GM23338 (cell line): ENCODE measurements at regions not wholly inside any gene's neighbourhood (a gene's known extent, or its start where the extent isn't known, plus 50 kb on each side); places are given as distances from the start of the nearest gene placed in this dataset.

Experiments used
- ATAC-seq: fragments of 200-7000 bp; cut with Tn5 transposase; 3 replicates; pipeline ENCODE4 v1.9.1; 2020
- DNase-seq: peaks from one replicate; pipeline ENCODE4 v3.0.0-alpha.2; 2015; ENCODE audit warnings: low spot score
- H2AFZ ChIP-seq: fragments of 200-600 bp; sonication (generic); 2 replicates; pipeline ENCODE4 v1.8.0; 2016; ENCODE audit warnings: antibody characterized with exemption, mild to moderate bottlenecking, moderate library complexity
- H3F3A ChIP-seq: fragments of 200-600 bp; sonication (generic); replicated peaks from 2 replicates; pipeline ENCODE4 v1.8.0; 2017; ENCODE audit warnings: antibody characterized with exemption, mixed run types, low read depth
- H3K27ac ChIP-seq: fragments of 200-600 bp; sonication (generic); 2 replicates; pipeline ENCODE4 v1.6.1; 2016; ENCODE audit warnings: low read depth
- H3K27me3 ChIP-seq: fragments of 200-600 bp; sonication (generic); 2 replicates; pipeline ENCODE4 v1.8.0; 2016; ENCODE audit warnings: mild to moderate bottlenecking, mixed run types, moderate library complexity; ENCODE audit not compliant: insufficient read depth
- H3K36me3 ChIP-seq: fragments of 200-600 bp; sonication (generic); 2 replicates; pipeline ENCODE4 v1.8.0; 2016; ENCODE audit warnings: mild to moderate bottlenecking; ENCODE audit not compliant: insufficient read depth
- H3K4me1 ChIP-seq: fragments of 200-600 bp; sonication (generic); 2 replicates; pipeline ENCODE4 v1.8.0; 2016; ENCODE audit warnings: mild to moderate bottlenecking, moderate library complexity; ENCODE audit not compliant: insufficient read depth
- H3K4me2 ChIP-seq: fragments of 200-600 bp; sonication (generic); 2 replicates; pipeline ENCODE4 v1.7.1; 2017; ENCODE audit warnings: mixed run types
- H3K4me3 ChIP-seq: fragments of 200-600 bp; sonication (generic); 2 replicates; pipeline ENCODE4 v1.6.1; 2016; ENCODE audit warnings: mixed run types
- H3K79me2 ChIP-seq: fragments of 200-600 bp; sonication (generic); replicated peaks from 2 replicates; pipeline ENCODE4 v1.8.0; 2017; ENCODE audit warnings: mild to moderate bottlenecking; ENCODE audit not compliant: insufficient read depth
- H3K9me2 ChIP-seq: fragments of 200-600 bp; sonication (generic); 2 replicates; pipeline ENCODE4 v1.8.0; 2017; ENCODE audit not compliant: insufficient read depth
- H4K20me1 ChIP-seq: fragments of 200-600 bp; sonication (generic); replicated peaks from 2 replicates; pipeline ENCODE4 v1.8.0; 2017; ENCODE audit warnings: mild to moderate bottlenecking; ENCODE audit not compliant: insufficient read depth
- H3K27ac Mint-ChIP-seq: 2 replicates; pipeline ENCODE4 v1.8.0; 2020; ENCODE audit warnings: inconsistent platforms, mild to moderate bottlenecking, moderate library complexity, mixed read lengths
- H3K27me3 Mint-ChIP-seq: 3 replicates; pipeline ENCODE4 v1.8.0; 2022; ENCODE audit warnings: low read depth, mild to moderate bottlenecking, moderate library complexity, mixed read lengths, inconsistent platforms; ENCODE audit not compliant: insufficient read depth, poor library complexity
- H3K36me3 Mint-ChIP-seq: 3 replicates; pipeline ENCODE4 v1.8.0; 2021; ENCODE audit warnings: low read depth, mild to moderate bottlenecking, inconsistent platforms, moderate library complexity, mixed read lengths
- H3K4me1 Mint-ChIP-seq: 3 replicates; pipeline ENCODE4 v1.8.0; 2020; ENCODE audit warnings: mild to moderate bottlenecking, inconsistent platforms, mixed read lengths
- H3K4me3 Mint-ChIP-seq: 3 replicates; pipeline ENCODE4 v1.8.0; 2021; ENCODE audit warnings: moderate library complexity, mild to moderate bottlenecking, inconsistent platforms, mixed read lengths
- H3K9me3 Mint-ChIP-seq: 3 replicates; pipeline ENCODE4 v1.8.0; 2020; ENCODE audit warnings: moderate library complexity, mild to moderate bottlenecking, inconsistent platforms, mixed read lengths
- CTCF ChIP-seq, 2 experiments: fragments of 200-600 bp in 1 of 2; sonication (generic) in 1 of 2; conservative IDR thresholded peaks; 2 replicates each; pipeline versions ENCODE4 v1.5.1 to v1.6.1; 2016 to 2017; ENCODE audit warnings: antibody characterized with exemption in 2 of 2, low read depth in 2 of 2, mild to moderate bottlenecking in 2 of 2, moderate library complexity in 1 of 2
- EZH2 ChIP-seq: fragments of 200-600 bp; sonication (generic); IDR thresholded peaks from one replicate; pipeline ENCODE4 v1.8.0; 2017; ENCODE audit warnings: antibody characterized with exemption, mild to moderate bottlenecking, low read depth; ENCODE audit not compliant: unreplicated experiment
- EZH2phosphoT487 ChIP-seq: fragments of 200-600 bp; sonication (generic); IDR thresholded peaks from one replicate; pipeline ENCODE4 v1.8.1; 2018; ENCODE audit warnings: antibody characterized with exemption; ENCODE audit not compliant: unreplicated experiment
- JUNB ChIP-seq: IDR thresholded peaks from one replicate; pipeline ENCODE4 v1.6.1; 2016; ENCODE audit warnings: antibody characterized with exemption; ENCODE audit not compliant: unreplicated experiment
- NANOG ChIP-seq: IDR thresholded peaks from 2 replicates; pipeline ENCODE4 v1.6.1; 2016; ENCODE audit warnings: antibody characterized with exemption, borderline replicate concordance
- POLR2AphosphoS5 ChIP-seq: IDR thresholded peaks from 2 replicates; pipeline ENCODE4 v1.6.1; 2016; ENCODE audit warnings: antibody characterized with exemption, low read depth
- STAT1 ChIP-seq: IDR thresholded peaks from one replicate; pipeline ENCODE4 v1.6.1; 2016; ENCODE audit warnings: antibody characterized with exemption; ENCODE audit not compliant: unreplicated experiment
- ZNF114 ChIP-seq: fragments of 250-450 bp; sonication (Bioruptor Pico); IDR thresholded peaks from 2 replicates; pipeline ENCODE4 v1.5.0; 2020; ENCODE audit warnings: mild to moderate bottlenecking, moderate library complexity
- ZNF331 ChIP-seq: fragments of 250-450 bp; sonication (Bioruptor Pico); IDR thresholded peaks from 2 replicates; pipeline ENCODE4 v1.5.0; 2020; ENCODE audit warnings: low read depth, mild to moderate bottlenecking, moderate library complexity
- ZNF462 ChIP-seq: fragments of 250-450 bp; sonication (Bioruptor Pico); IDR thresholded peaks from 2 replicates; pipeline ENCODE4 v1.5.0; 2020; ENCODE audit warnings: mild to moderate bottlenecking, moderate library complexity
- TF ChIP-seq, protein P1 (sequence below): IDR thresholded peaks from 2 replicates; pipeline ENCODE4 v1.6.1; 2016; ENCODE audit warnings: antibody characterized with exemption

GRCh38 chr14:32003585-32003984 lies 73.5 kb upstream of the ARHGAP5 start:
- Histone ChIP-seq H3K4me1 (0 out of 2 replicates have a peak, but pooled peaks cover 7% of the 10 kb centered on the region), H3K79me2 (no peaks in the 10 kb centered on the region), H4K20me1 (no peaks in the 10 kb centered on the region), H3K36me3 (no peaks in the 10 kb centered on the region), H3K4me2 (no peak overlapping the region), H3F3A (no peaks in the 10 kb centered on the region), H2AFZ (no peak overlapping the region; the same call in 1 of the 2 replicates), H3K4me3 (no peak overlapping the region), H3K27me3 (no peaks in the 10 kb centered on the region), H3K27ac (no peak overlapping the region), H3K9me2 (peaks cover 16% of the 10 kb centered on the region; the same call in 1 of the 2 replicates)
- H3K36me3 Mint-ChIP-seq = no peaks in the 10 kb centered on the region
- 0 out of 4 replicates have a peak, but pooled peaks of 1 of the 2 experiments have one; percentile 10 for TF ChIP-seq CTCF (conservative IDR thresholded peaks at IDR 0.05; ENCODE audit: low read depth in 2 of 2)
- TF ChIP-seq, protein P1, sequence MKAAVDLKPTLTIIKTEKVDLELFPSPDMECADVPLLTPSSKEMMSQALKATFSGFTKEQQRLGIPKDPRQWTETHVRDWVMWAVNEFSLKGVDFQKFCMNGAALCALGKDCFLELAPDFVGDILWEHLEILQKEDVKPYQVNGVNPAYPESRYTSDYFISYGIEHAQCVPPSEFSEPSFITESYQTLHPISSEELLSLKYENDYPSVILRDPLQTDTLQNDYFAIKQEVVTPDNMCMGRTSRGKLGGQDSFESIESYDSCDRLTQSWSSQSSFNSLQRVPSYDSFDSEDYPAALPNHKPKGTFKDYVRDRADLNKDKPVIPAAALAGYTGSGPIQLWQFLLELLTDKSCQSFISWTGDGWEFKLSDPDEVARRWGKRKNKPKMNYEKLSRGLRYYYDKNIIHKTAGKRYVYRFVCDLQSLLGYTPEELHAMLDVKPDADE = no peak
- H3K4me3 Mint-ChIP-seq = no peak overlapping the region
- H3K27ac Mint-ChIP-seq = no peak overlapping the region
- peaks cover 15% of the 10 kb centered on the region for H3K4me1 Mint-ChIP-seq
- H3K27me3 Mint-ChIP-seq = no peaks in the 10 kb centered on the region
- DNase-seq (no peak), ATAC-seq (peak; percentile 54)
- H3K9me3 Mint-ChIP-seq = no peaks in the 10 kb centered on the region

- DNase-seq (no peak), ATAC-seq (no peak)
- H3K27me3 Mint-ChIP-seq = no peaks in the 10 kb centered on the region
- no peak overlapping the region for H2AFZ ChIP-seq
- no peak overlapping the region for H3K4me3 Mint-ChIP-seq
- H3K27ac ChIP-seq = no peak overlapping the region
- peaks cover 15% of the 10 kb centered on the region for H3K4me1 Mint-ChIP-seq
- peaks cover 16% of the 10 kb centered on the region; the same call in 1 of the 2 replicates for H3K9me2 ChIP-seq
- H3K4me1 ChIP-seq = 0 out of 2 replicates have a peak, but pooled peaks cover 7% of the 10 kb centered on the region
- no peak overlapping the region for H3K4me3 ChIP-seq
- no peaks in the 10 kb centered on the region for H3K9me3 Mint-ChIP-seq
- H4K20me1 ChIP-seq = no peaks in the 10 kb centered on the region
- H3K36me3 Mint-ChIP-seq = no peaks in the 10 kb centered on the region
- H3K79me2 ChIP-seq = no peaks in the 10 kb centered on the region
- no peak overlapping the region for H3K27ac Mint-ChIP-seq
- H3K27me3 ChIP-seq = no peaks in the 10 kb centered on the region
- H3K4me2 ChIP-seq = no peak overlapping the region
- no peaks in the 10 kb centered on the region for H3F3A ChIP-seq
- no peaks in the 10 kb centered on the region for H3K36me3 ChIP-seq
- no peak for TF ChIP-seq JUNB
- no peak for TF ChIP-seq EZH2
- no peak for TF ChIP-seq ZNF114 (CRISPR knock-in tag)
- TF ChIP-seq ZNF331 (CRISPR knock-in tag) = no peak
- TF ChIP-seq STAT1 = no peak
- no peak for TF ChIP-seq CTCF (conservative IDR thresholded peaks at IDR 0.05; ENCODE audit: low read depth in 2 of 2)
- no peak for TF ChIP-seq POLR2AphosphoS5
- TF ChIP-seq EZH2phosphoT487 = no peak
- TF ChIP-seq ZNF462 (CRISPR knock-in tag) = no peak
- no peak for TF ChIP-seq NANOG
These were observed 72.8 kb upstream of the ARHGAP5 start for GRCh38 chr14:32004300-32004699.
